Smooth muscle cell (in vitro differentiated cells): ENCODE measurements at regions not wholly inside any gene's neighbourhood (a gene's known extent, or its start where the extent isn't known, plus 50 kb on each side); places are given as distances from the start of the nearest gene placed in this dataset.

Experiments
- DNase-seq: peaks from one replicate; lab custom pipeline; 2025; ENCODE audit not compliant: unreplicated experiment; lab: John Stamatoyannopoulos, UW
- H2AFZ ChIP-seq: fragments of 200-600 bp; sonication (generic); 2 replicates; pipeline ENCODE4 v1.6.0; 2016; ENCODE audit warnings: antibody characterized with exemption, low read depth, mild to moderate bottlenecking
- H3F3A ChIP-seq: fragments of 200-600 bp; sonication (generic); 2 replicates; pipeline ENCODE4 v1.6.0; 2017; ENCODE audit warnings: antibody characterized with exemption, low read depth
- H3K27ac ChIP-seq: fragments of 200-600 bp; sonication (generic); 2 replicates; pipeline ENCODE4 v1.5.1; 2016; ENCODE audit warnings: low read depth, mild to moderate bottlenecking
- H3K27me3 ChIP-seq: fragments of 200-600 bp; sonication (generic); 2 replicates; pipeline ENCODE4 v1.6.1; 2016; ENCODE audit warnings: low read depth, mild to moderate bottlenecking
- H3K36me3 ChIP-seq: fragments of 200-600 bp; sonication (generic); 2 replicates; pipeline ENCODE4 v1.5.1; 2016; ENCODE audit warnings: low read depth
- H3K4me1 ChIP-seq: fragments of 200-600 bp; sonication (generic); 2 replicates; pipeline ENCODE4 v1.5.1; 2016; ENCODE audit warnings: low read depth
- H3K4me2 ChIP-seq: fragments of 200-600 bp; sonication (generic); 2 replicates; pipeline ENCODE4 v1.6.0; 2016; ENCODE audit warnings: mild to moderate bottlenecking
- H3K4me3 ChIP-seq: fragments of 200-600 bp; sonication (generic); 2 replicates; pipeline ENCODE4 v1.5.1; 2016; ENCODE audit warnings: mild to moderate bottlenecking
- H3K79me2 ChIP-seq: fragments of 200-600 bp; sonication (generic); 2 replicates; pipeline ENCODE4 v1.6.0; 2016; ENCODE audit warnings: low read depth, mild to moderate bottlenecking
- H3K9ac ChIP-seq: fragments of 200-600 bp; sonication (generic); 2 replicates; pipeline ENCODE4 v1.6.0; 2016; ENCODE audit warnings: low read depth
- H3K9me3 ChIP-seq: fragments of 200-600 bp; sonication (generic); replicated peaks from 2 replicates; pipeline ENCODE4 v1.5.1; 2016; ENCODE audit warnings: low read depth
- H4K20me1 ChIP-seq: fragments of 200-600 bp; sonication (generic); 2 replicates; pipeline ENCODE4 v1.6.0; 2016; ENCODE audit warnings: low read depth
- CTCF ChIP-seq: fragments of 200-600 bp; sonication (generic); IDR thresholded peaks from 2 replicates; pipeline ENCODE4 v1.5.1; 2017; ENCODE audit warnings: borderline replicate concordance, mild to moderate bottlenecking, antibody characterized with exemption; ENCODE audit not compliant: insufficient read depth, poor library complexity, severe bottlenecking
- WGBS: methylation state at CpG from one replicate; pipeline ENCODE4 v1.1.7; 2016; ENCODE audit warnings: low lambda C conversion rate; 5-methylcytosine and 5-hydroxymethylcytosine counted together

DNA sequence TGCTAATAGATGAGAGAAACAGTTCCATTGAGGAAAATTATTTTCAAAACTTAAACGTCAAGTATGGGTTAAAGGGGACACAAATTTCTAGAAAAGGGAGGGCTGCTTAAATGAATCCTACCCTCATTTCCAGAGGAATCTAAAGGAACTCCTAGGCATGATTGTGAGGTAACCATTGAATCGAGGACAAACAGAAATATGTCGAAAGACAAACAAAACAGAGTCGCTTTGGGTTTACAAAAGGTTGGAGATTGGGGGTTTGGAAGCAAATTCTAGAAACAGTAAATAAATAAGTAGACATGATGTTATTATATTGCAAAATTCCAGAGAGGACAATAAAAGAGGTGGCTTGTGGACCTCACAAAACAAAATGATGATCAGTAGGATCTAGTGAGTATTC is 173.1 kb downstream of the FTCDNL1 start:
- Histone ChIP-seq H3K79me2 (no peaks in the 10 kb centered on the region), H2AFZ (no peak overlapping the region), H3K4me1 (no peaks in the 10 kb centered on the region), H3F3A (no peaks in the 10 kb centered on the region), H4K20me1 (no peaks in the 10 kb centered on the region), H3K36me3 (no peaks in the 10 kb centered on the region), H3K9me3 (no peaks in the 10 kb centered on the region), H3K9ac (no peak overlapping the region), H3K4me3 (no peak overlapping the region), H3K4me2 (no peak overlapping the region), H3K27ac (no peak overlapping the region), H3K27me3 (no peaks in the 10 kb centered on the region)
- no peak for DNase-seq
- no peak for TF ChIP-seq CTCF
- WGBS: 91% methylated on average over 4 of the region's 4 CpGs

DNA sequence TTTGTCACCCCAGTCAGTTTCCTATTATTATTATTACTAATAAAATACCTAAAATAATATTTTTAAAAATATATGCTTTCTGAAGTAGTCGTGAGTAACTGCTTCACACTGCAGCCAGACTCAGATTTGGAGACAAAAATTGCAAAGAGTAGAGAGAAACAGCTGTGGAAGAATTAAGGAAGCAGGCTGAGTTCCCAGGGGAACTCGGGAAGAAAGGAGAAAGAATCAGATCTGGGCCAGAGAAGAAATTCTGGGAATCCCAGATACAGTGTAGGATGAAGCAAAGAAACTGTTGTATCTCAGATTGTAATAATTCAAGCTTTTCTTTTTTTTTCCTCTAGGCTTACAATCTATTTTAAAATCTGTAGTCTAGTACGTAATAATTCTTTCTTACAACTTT is 182.3 kb downstream of the FTCDNL1 start:
- no peaks in the 10 kb centered on the region for H3K27me3 ChIP-seq
- H3F3A ChIP-seq: no peaks in the 10 kb centered on the region
- no peak overlapping the region for H3K9ac ChIP-seq
- H4K20me1 ChIP-seq: no peaks in the 10 kb centered on the region
- no peak for TF ChIP-seq CTCF
- no peak for DNase-seq
- no peak overlapping the region for H3K4me2 ChIP-seq
- no peaks in the 10 kb centered on the region for H3K9me3 ChIP-seq
- 68% methylated on average over 3 of the region's 3 CpGs for WGBS
- H3K27ac ChIP-seq: no peak overlapping the region
- H3K79me2 ChIP-seq: no peaks in the 10 kb centered on the region
- no peak overlapping the region for H2AFZ ChIP-seq
- H3K4me1 ChIP-seq: no peaks in the 10 kb centered on the region
- no peaks in the 10 kb centered on the region for H3K36me3 ChIP-seq
- no peak overlapping the region for H3K4me3 ChIP-seq

DNA sequence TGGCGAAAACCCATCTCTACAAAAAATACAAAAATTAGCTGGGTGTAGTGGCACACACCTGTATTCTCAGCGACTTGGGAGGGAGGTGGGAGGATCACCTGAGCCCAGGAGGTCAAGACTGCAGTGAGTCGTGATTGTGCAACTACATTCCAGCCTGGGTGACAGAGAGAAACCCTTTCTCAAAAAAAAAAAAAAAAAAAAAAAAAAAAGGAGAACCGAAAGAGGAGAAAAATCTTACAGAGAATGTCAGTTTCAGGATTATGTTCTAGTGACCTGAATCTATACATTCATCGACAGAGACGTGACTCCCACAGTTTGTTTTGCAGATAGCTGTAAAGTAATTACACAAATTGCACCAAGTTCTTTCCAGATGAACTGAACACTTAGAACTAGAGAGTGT is 187.8 kb downstream of the FTCDNL1 start:
- no peak overlapping the region for H3K4me3 ChIP-seq
- DNase-seq: no peak
- no peak overlapping the region for H2AFZ ChIP-seq
- no peak overlapping the region for H3K4me2 ChIP-seq
- no peaks in the 10 kb centered on the region for H3K27me3 ChIP-seq
- peaks cover 3% of the 10 kb centered on the region for H3K4me1 ChIP-seq
- no peaks in the 10 kb centered on the region for H3F3A ChIP-seq
- no peaks in the 10 kb centered on the region for H3K36me3 ChIP-seq
- H3K9ac ChIP-seq: no peak overlapping the region
- no peaks in the 10 kb centered on the region for H3K9me3 ChIP-seq
- H3K27ac ChIP-seq: no peak overlapping the region
- no peaks in the 10 kb centered on the region for H3K79me2 ChIP-seq
- H4K20me1 ChIP-seq: no peaks in the 10 kb centered on the region
- TF ChIP-seq CTCF: no peak
- 70% methylated on average over 6 of the region's 6 CpGs for WGBS

- Histone ChIP-seq H3K27ac (no peak overlapping the region), H3K9me3 (no peaks in the 10 kb centered on the region)
- no peak for DNase-seq
Measured at GRCh38 chr2:199662255-199662654, 188.7 kb downstream of the FTCDNL1 start.

More at GRCh38 chr2:199662255-199662654, 188.7 kb downstream of the FTCDNL1 start:
- Histone ChIP-seq H4K20me1 (no peaks in the 10 kb centered on the region), H3K9ac (no peak overlapping the region), H3K79me2 (no peaks in the 10 kb centered on the region), H3K27me3 (no peaks in the 10 kb centered on the region), H3K4me1 (peaks cover 3% of the 10 kb centered on the region), H3K4me2 (no peak overlapping the region), H3F3A (no peaks in the 10 kb centered on the region), H2AFZ (no peak overlapping the region), H3K4me3 (no peak overlapping the region), H3K36me3 (no peaks in the 10 kb centered on the region)
- WGBS: 81% methylated on average over 8 of the region's 8 CpGs
- TF ChIP-seq CTCF: no peak
